Right lobe of liver (tissue), 4 donors: ENCODE measurements at regions not wholly inside any gene's neighbourhood (a gene's known extent, or its start where the extent isn't known, plus 50 kb on each side); places are given as distances from the start of the nearest gene placed in this dataset.

Experiments used
- POLR2A ChIP-seq: fragments of 450-650 bp; IDR thresholded peaks from one replicate; pipeline ENCODE4 v1.6.1; 2017; ENCODE audit warnings: antibody characterized with exemption, mild to moderate bottlenecking
- TF ChIP-seq, protein P1 (sequence below), 4 donors: fragments of 200-600 bp in 3 of 4; fragments of 450-650 bp in 1 of 4; IDR thresholded peaks; one replicate each; pipeline versions ENCODE4 v1.5.1 to v1.8.0; 2016 to 2022; ENCODE audit warnings: antibody characterized with exemption in 4 of 4, mild to moderate bottlenecking in 2 of 4
- donor health status: DM: no; HTN: no; CAD: no.
- donor health status: DM: no; HTN: no; CAD: no.
- donor health status: DM: no; HTN: yes; CAD: no.

- TF ChIP-seq, protein P1, sequence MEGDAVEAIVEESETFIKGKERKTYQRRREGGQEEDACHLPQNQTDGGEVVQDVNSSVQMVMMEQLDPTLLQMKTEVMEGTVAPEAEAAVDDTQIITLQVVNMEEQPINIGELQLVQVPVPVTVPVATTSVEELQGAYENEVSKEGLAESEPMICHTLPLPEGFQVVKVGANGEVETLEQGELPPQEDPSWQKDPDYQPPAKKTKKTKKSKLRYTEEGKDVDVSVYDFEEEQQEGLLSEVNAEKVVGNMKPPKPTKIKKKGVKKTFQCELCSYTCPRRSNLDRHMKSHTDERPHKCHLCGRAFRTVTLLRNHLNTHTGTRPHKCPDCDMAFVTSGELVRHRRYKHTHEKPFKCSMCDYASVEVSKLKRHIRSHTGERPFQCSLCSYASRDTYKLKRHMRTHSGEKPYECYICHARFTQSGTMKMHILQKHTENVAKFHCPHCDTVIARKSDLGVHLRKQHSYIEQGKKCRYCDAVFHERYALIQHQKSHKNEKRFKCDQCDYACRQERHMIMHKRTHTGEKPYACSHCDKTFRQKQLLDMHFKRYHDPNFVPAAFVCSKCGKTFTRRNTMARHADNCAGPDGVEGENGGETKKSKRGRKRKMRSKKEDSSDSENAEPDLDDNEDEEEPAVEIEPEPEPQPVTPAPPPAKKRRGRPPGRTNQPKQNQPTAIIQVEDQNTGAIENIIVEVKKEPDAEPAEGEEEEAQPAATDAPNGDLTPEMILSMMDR (IDR thresholded peaks at IDR 0.05): no peak
- no peak for TF ChIP-seq POLR2A
These were observed 531.8 kb upstream of the TENM3 start for GRCh38 chr4:181711387-181711786.
